RWPE1 (cell line): ENCODE measurements at regions not wholly inside any gene's neighbourhood (a gene's known extent, or its start where the extent isn't known, plus 50 kb on each side); places are given as distances from the start of the nearest gene placed in this dataset.

Source experiments
- CTCF ChIA-PET: fragments of 350-600 bp; sonication (Branson Sonifier 250); formaldehyde crosslinking; extraction: SDS; loops from one replicate; lab custom pipeline; 2021; lab: Yijun Ruan, JAX
- POLR2A ChIA-PET: fragments of 400-600 bp; formaldehyde crosslinking; extraction: SDS; loops from one replicate; lab custom pipeline; 2020; ENCODE audit warnings: antibody characterized with exemption; ENCODE audit not compliant: low non-redundant PET; lab: Yijun Ruan, JAX
- DNase-seq: peaks from one replicate; pipeline ENCODE4 v3.0.0; 2012; ENCODE audit warnings: low spot score
- H3K27ac ChIP-seq: fragments of 450-650 bp; 2 replicates; pipeline ENCODE4 v1.5.1; 2017
- TF ChIP-seq, protein P1 (sequence below): fragments of 450-650 bp; conservative IDR thresholded peaks from 2 replicates; pipeline ENCODE4 v1.5.1; 2017; ENCODE audit warnings: low read depth, mild to moderate bottlenecking

DNA sequence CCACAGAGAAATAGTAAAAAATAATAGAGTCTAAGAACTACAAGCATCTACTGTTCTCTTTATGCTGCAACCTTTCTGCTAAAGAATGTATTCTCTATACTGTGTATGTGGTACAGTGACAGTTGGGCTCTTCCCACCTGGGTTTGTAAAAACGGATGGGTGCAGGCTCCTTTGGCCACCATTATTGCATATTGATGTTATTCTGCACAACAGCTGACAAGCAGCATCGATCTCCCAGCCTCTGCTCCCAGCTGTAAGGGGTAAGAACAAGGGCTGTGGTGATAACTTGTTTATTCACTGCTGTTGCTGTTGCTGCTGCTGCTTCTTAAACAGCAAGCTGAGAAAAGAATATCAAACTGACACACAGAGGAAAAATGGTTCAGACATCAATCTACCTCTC lies 56.1 kb downstream of the KCNRG start:
- no peak for DNase-seq
- no peak overlapping the region for H3K27ac ChIP-seq

DNA sequence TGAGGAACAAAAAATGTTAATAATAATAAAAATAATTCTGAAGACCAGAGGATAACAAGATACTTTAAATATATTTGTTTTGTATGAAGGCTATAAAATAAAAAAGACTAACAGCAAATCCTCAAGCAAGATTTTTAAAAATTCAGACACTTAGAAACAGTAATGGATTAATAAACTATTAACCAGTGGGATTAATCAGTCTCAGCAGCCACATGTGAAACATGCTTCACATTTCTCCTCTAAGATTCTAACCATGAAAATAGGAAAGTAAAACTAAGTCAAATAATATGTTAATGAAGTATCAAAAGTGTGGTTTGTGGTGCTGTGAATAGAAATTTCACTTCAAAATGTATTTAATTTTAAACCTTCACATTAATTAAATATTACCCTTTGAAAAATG lies 57.4 kb downstream of the KCNRG start:
- DNase-seq, result no peak
- H3K27ac ChIP-seq, result no peak overlapping the region
- ChIA-PET CTCF (no interaction called here), POLR2A (no interaction called here)
- TF ChIP-seq, protein P1, sequence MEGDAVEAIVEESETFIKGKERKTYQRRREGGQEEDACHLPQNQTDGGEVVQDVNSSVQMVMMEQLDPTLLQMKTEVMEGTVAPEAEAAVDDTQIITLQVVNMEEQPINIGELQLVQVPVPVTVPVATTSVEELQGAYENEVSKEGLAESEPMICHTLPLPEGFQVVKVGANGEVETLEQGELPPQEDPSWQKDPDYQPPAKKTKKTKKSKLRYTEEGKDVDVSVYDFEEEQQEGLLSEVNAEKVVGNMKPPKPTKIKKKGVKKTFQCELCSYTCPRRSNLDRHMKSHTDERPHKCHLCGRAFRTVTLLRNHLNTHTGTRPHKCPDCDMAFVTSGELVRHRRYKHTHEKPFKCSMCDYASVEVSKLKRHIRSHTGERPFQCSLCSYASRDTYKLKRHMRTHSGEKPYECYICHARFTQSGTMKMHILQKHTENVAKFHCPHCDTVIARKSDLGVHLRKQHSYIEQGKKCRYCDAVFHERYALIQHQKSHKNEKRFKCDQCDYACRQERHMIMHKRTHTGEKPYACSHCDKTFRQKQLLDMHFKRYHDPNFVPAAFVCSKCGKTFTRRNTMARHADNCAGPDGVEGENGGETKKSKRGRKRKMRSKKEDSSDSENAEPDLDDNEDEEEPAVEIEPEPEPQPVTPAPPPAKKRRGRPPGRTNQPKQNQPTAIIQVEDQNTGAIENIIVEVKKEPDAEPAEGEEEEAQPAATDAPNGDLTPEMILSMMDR, result no peak

More for the DNA sequence above, 56.1 kb downstream of the KCNRG start:
- POLR2A ChIA-PET, result no interaction called here
- TF ChIP-seq, protein P1, result no peak
- CTCF ChIA-PET, result no interaction called here

DNA sequence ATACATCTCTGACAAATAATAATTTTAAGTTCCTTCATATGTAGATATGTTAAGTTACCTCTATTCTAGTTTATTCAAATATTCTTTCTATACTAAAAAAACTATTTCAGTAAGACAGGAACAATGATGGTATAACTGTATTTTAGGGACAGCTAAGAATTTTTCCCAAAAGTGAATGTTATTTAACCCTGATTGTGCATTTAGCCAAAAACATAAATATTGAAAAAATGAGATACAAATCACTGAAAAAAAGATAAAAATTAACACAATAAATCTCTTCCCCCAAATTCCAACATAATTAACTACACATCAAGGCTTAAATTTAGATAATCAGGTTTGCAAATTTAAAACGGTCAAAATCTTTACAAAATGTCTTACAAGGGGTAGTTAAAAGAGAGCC lies 58.1 kb downstream of the KCNRG start:
- no peak for DNase-seq
- TF ChIP-seq, protein P1, result no peak
- ChIA-PET CTCF (no interaction called here), POLR2A (no interaction called here)
- H3K27ac ChIP-seq, result no peak overlapping the region

DNA sequence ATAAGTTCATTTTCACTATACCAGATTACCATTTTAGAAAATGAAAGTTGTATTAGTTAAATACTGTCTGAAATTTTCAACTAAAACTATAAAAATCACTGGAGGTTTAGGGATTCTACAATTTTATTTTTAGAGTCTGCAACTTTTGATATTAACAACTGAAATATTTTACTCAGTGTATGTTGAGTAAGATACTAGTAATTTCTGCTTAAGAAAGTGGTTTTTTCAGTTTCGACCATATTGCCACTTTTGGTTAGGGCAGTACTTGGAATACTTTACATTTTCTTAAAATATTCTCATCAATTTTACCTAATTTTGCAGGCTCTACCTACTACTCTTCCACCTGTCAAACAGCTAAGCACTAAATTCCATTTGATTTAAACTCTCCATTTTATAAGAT lies 59.6 kb downstream of the KCNRG start:
- H3K27ac ChIP-seq, result no peak overlapping the region
- TF ChIP-seq, protein P1, result no peak
- no peak for DNase-seq
- CTCF ChIA-PET, result interaction anchor here (0.6 to 0.7 kb wide), 2 partner anchors 10 to 26 kb away, joined by 3 read pairs; no protein-coding TSS in a partner anchor
- POLR2A ChIA-PET, result no interaction called here

DNA sequence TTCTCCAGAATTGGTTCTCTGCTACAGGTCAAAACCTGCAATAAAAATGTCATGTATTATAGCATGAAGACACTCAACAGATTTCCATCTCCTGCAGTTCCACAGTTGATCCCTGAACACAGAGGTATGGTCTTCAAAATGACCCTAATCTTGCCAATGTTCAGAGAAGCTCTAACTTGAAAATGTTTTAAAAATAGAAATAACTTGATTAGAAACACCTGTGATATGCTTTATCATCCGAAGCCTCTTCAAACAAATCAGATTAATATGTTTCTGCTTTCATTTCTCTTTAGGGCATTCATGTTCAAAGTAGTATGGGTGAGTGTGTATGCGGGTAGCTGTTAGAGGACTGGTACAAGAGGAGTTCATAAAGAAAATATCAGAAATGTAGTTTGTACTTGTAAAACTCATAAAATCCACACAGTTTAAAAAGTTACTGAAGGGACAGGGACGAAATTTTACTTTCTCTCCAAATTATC lies 60.4 kb downstream of the KCNRG start:
- CTCF ChIA-PET, result interaction anchor here (0.6 to 0.7 kb wide), 4 partner anchors 9 to 840 kb away, joined by 3 read pairs; no protein-coding TSS in a partner anchor
- TF ChIP-seq, protein P1, result no peak
- H3K27ac ChIP-seq, result no peak overlapping the region
- POLR2A ChIA-PET, result no interaction called here
- no peak for DNase-seq

DNA sequence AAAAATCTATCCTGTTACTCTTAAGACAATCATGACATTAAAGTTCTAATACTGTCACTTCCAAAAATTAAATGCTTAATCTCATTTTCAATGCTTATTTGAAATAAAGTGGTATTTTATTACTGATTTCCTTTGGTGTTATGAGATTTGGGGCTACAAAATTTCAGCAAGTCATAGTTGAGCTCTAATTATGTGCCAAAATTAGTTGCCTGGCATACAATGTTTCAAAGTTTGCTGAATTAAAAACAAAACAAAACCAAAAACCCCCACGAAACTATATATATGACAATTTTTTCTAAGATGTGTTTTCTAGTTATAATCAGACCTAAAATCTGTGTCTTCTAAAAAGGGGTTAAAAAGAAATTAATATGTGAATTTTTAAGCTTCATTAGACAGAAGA lies 62.2 kb downstream of the KCNRG start:
- TF ChIP-seq, protein P1, result no peak
- ChIA-PET CTCF (no interaction called here), POLR2A (no interaction called here)
- DNase-seq, result no peak
- no peak overlapping the region for H3K27ac ChIP-seq
